PC-9 (cell line): ENCODE measurements at regions not wholly inside any gene's neighbourhood (a gene's known extent, or its start where the extent isn't known, plus 50 kb on each side); places are given as distances from the start of the nearest gene placed in this dataset.

ENCODE experiments used
- EZH2 ChIP-seq: fragments of 200-600 bp; sonication (generic); IDR thresholded peaks from 2 replicates; pipeline ENCODE4 v1.8.0; 2017; ENCODE audit warnings: antibody characterized with exemption, low read depth
- TF ChIP-seq, protein P1 (sequence below): fragments of 200-600 bp; sonication (generic); conservative IDR thresholded peaks from 2 replicates; pipeline ENCODE4 v1.6.1; 2017; ENCODE audit warnings: mixed run types, antibody characterized with exemption, mild to moderate bottlenecking, moderate library complexity

DNA sequence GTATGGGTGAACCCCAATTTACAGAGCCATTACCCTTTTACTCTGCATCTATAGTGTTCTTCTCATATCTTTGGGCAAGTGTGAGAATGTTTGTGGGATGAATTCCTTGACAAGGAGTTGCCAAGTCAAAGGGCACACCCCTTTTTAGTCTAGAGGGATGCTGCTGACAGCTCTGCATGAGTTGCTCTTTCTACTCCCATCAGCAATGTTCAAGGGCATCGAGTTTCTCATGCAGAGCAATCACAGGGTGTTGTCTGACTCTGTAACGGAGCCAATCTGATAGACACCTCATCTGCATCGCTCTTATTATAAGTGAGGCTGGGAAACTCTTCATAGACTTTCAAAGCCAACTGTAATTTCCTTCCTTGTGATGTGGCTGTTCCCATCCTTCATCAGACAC is 77.4 kb downstream of the EDN3 start:
- TF ChIP-seq, protein P1, sequence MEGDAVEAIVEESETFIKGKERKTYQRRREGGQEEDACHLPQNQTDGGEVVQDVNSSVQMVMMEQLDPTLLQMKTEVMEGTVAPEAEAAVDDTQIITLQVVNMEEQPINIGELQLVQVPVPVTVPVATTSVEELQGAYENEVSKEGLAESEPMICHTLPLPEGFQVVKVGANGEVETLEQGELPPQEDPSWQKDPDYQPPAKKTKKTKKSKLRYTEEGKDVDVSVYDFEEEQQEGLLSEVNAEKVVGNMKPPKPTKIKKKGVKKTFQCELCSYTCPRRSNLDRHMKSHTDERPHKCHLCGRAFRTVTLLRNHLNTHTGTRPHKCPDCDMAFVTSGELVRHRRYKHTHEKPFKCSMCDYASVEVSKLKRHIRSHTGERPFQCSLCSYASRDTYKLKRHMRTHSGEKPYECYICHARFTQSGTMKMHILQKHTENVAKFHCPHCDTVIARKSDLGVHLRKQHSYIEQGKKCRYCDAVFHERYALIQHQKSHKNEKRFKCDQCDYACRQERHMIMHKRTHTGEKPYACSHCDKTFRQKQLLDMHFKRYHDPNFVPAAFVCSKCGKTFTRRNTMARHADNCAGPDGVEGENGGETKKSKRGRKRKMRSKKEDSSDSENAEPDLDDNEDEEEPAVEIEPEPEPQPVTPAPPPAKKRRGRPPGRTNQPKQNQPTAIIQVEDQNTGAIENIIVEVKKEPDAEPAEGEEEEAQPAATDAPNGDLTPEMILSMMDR: no peak
- no peak for TF ChIP-seq EZH2
